GM12864 (cell line): ENCODE measurements at regions not wholly inside any gene's neighbourhood (a gene's known extent, or its start where the extent isn't known, plus 50 kb on each side); places are given as distances from the start of the nearest gene placed in this dataset.

Experiments
- DNase-seq: peaks from one replicate; pipeline ENCODE4 v3.0.0-alpha.2; 2011; ENCODE audit warnings: low read depth
- H3K4me3 ChIP-seq: 2 replicates; pipeline ENCODE4 v1.5.1; 2011; ENCODE audit warnings: mild to moderate bottlenecking, low read depth, low read length, control low read depth
- CTCF ChIP-seq: IDR thresholded peaks from 2 replicates; pipeline ENCODE4 v1.5.1; 2011; ENCODE audit warnings: low read depth, mild to moderate bottlenecking, moderate library complexity, low read length, control low read depth, inconsistent platforms; ENCODE audit errors: missing control alignments

GRCh38 chr2:226256237-226256636 is 543.4 kb downstream of the IRS1 start:
- no peak for DNase-seq
- no peak overlapping the region for H3K4me3 ChIP-seq
- TF ChIP-seq CTCF = no peak

- DNase-seq = no peak
- H3K4me3 ChIP-seq = no peak overlapping the region
- no peak for TF ChIP-seq CTCF
These were observed 548.0 kb downstream of the IRS1 start for GRCh38 chr2:226251661-226252060.

GRCh38 chr2:226247289-226248275 is 552.0 kb downstream of the IRS1 start:
- DNase-seq = no peak
- no peak overlapping the region for H3K4me3 ChIP-seq
- TF ChIP-seq CTCF = no peak

- DNase-seq = no peak
- H3K4me3 ChIP-seq = no peak overlapping the region
- no peak for TF ChIP-seq CTCF
These were observed 565.4 kb downstream of the IRS1 start for GRCh38 chr2:226234187-226234586.

GRCh38 chr2:226233388-226233787 is 566.2 kb downstream of the IRS1 start:
- DNase-seq = no peak
- no peak for TF ChIP-seq CTCF

GRCh38 chr2:226228080-226228479 is 571.5 kb downstream of the IRS1 start:
- H3K4me3 ChIP-seq = no peak overlapping the region
- TF ChIP-seq CTCF = no peak
- no peak for DNase-seq

More at GRCh38 chr2:226233388-226233787, 566.2 kb downstream of the IRS1 start:
- no peak overlapping the region for H3K4me3 ChIP-seq

- no peak overlapping the region for H3K4me3 ChIP-seq
- no peak for TF ChIP-seq CTCF
- no peak for DNase-seq
These were observed 572.3 kb downstream of the IRS1 start for GRCh38 chr2:226227341-226227740.
